Stimulated activated CD8-positive, alpha-beta memory T cell treated with anti-CD3 and anti-CD28 coated beads, Interleukin-7, amount 100 ng/mL, for 24 hours (primary cell): ENCODE measurements at regions not wholly inside any gene's neighbourhood (a gene's known extent, or its start where the extent isn't known, plus 50 kb on each side); places are given as distances from the start of the nearest gene placed in this dataset.

Experiments used
- DNase-seq: peaks from one replicate; pipeline ENCODE4 v3.0.0-alpha.2; 2020; ENCODE audit warnings: low read depth

DNA sequence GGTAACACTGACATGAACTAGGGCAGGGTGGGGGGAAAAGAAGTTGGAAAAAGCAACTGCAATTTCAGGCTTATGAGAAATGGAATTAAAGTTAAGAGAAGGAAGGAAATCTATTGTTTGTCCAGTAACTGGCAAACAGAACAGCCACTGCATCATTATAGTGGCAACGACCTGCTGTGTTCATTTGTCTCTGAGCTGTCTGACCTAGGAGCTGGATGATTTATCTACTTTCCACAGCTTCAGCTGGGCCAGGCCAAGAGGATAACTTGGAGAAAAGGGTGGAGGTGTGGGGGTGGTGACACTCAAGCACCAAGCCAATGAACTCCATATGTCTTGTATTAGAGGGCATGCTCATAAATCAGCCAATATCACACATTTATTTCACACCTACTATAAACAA, 291.5 kb upstream of the KLHL29 start:
- DNase-seq: no peak

DNA sequence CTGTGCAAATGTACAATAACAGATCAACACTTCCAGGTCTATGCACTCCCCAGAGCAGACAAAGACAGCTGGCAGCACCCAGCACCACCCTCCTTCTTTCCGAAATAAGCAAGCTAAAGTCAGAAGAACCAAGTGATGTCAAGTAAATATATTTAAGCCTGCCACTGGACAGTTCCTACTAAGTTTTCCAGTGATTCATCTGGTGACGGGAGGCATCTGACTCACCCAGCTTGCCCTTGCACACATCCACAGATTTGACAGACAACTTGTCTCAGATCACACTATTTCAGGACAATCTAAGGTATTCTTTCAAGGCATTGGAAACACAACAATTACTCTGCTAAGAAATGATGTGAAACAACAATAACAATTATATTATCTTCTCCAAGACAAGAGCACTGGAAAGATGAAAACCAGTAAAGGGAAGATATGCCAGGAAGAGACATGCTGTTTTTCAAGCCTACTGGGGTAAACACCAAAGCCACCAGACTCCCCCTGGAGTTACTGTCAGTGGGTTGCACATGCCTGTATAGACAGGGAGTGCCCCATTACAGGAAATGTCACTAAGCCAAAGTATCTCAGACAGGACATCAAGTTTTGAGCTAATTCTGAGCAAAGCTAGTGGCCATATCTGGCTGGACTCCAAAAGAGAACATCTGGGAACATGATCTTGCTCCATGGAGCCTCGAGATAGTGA, 287.9 kb upstream of the KLHL29 start:
- no peak for DNase-seq

DNA sequence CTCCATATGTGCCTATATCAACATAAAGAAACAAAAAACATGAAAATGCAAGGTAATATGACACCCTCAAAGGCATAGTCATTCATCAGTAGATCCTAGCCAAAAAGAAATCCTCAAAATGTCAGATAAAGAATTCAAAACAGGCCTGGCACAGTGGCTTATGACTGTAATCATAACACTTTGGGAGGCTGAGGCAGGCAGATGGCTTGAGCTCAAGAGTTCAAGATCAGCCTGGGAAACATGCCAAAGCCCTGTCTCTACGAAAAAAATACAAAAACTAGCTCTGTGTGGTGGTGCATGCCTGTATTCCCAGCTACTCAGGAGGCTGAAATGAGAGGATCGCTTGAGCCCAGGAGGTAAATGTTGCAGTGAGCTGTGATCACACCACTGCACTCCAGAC, 284.6 kb upstream of the KLHL29 start:
- no peak for DNase-seq

- DNase-seq: no peak
These were observed 278.7 kb upstream of the KLHL29 start for GRCh38 chr2:23106242-23106785.

- no peak for DNase-seq
These were observed 277.5 kb upstream of the KLHL29 start for GRCh38 chr2:23107327-23107941.

DNA sequence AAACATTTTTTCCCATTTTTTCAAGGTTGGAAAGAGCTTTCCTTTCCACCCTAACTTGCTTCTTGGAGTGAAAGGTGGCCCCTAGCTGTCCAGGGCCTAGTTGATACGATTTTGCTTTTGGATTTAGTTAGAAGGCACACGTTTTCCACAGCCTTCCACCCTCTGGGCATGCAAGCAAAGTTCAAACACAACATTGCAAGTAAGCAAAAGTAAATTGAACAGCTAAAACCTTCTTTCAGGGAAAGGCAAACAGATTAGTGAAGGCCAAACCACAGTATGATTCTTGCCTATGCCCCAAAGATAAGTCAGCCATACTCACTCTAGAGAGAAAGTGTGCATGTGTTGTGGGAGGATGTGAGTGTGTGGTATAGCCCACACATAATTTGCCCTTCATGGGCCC, 273.7 kb upstream of the KLHL29 start:
- no peak for DNase-seq

- no peak for DNase-seq
These were observed 272.5 kb upstream of the KLHL29 start for GRCh38 chr2:23112517-23112916.

- no peak for DNase-seq
These were observed 270.7 kb upstream of the KLHL29 start for GRCh38 chr2:23114299-23114698.

DNA sequence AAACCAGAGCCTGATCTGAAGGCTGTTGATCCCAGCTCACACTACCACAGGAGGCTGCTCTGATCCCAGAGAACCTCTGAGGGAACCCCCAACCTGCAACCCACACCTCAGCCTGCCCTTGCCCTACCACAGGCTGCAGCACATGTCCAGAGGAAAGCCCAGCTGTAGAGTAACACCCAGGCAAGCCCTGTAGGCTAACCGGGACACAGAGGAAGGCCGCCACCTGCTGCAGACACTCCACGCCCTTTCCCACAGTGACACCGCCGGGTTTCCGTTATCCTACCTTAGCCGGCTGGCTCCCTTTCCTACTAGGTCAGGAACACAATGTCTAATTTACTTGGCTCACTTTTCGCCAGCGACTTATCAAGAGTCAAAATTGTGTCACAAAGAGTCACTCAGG, 266.7 kb upstream of the KLHL29 start:
- DNase-seq: no peak

DNA sequence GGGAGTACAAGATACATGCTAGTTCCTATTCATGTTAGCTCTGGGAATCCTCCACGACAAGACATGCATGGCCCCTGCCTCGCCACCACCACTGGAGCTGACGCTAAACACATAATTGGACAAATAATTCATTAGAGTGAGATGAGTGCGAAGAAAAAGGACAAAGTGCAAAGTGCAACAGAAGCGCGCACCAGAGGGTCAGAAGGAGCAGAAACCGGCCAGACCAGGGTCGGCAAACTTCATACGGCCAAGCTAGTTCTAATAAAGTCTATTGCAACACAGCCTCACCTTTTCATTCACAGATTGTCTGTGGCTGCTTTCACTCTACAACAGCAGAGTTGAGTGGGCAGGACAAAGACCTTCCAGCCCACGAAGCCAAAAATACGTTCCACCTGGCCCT, 266.1 kb upstream of the KLHL29 start:
- DNase-seq: no peak

DNA sequence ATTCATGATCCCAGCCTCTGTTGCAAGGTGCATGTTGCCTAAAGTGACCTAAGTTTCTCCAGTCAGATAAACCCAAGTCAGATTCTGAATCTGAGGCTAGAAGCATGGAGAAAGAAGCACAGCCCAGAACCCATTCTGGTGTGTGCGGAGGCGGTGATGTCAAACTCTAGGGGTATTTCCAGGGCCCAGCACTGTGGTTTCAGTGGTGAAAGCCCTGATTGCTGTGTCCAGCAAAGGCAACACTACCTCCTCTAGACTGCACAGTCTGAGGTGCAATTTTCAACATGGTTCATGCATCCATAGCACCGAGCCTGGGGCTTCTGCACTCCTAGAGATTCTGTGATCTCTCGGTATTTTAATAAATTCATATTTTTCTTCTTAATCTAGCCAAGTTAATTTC, 264.8 kb upstream of the KLHL29 start:
- DNase-seq: no peak

GRCh38 chr2:23121968-23122648, 262.9 kb upstream of the KLHL29 start:
- DNase-seq: no peak

GRCh38 chr2:23122681-23123215, 262.2 kb upstream of the KLHL29 start:
- DNase-seq: no peak

DNA sequence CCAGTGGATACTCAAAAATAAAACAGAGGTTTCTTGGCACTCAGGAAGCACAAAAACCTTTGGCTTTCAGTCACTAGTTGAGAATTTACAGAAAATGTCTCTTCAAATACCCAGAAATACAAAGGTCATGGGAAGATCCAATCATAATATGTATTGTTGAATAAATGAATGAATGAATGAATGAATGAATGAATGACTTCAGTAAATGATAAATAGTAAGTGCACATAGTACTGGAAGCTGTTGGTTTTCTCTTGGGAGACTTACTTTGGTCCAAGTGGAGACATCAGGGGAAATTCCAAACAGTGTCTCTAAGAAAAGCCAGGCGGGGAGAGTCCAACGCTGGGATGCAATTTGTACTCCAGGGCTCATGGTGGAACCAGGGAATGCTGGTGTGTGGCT, 261.3 kb upstream of the KLHL29 start:
- no peak for DNase-seq

- no peak for DNase-seq
These were observed 260.7 kb upstream of the KLHL29 start for GRCh38 chr2:23124214-23124750.

- no peak for DNase-seq
These were observed 257.5 kb upstream of the KLHL29 start for GRCh38 chr2:23127465-23127864.

GRCh38 chr2:23128684-23129292, 256.2 kb upstream of the KLHL29 start:
- no peak for DNase-seq

GRCh38 chr2:23131066-23131575, 253.9 kb upstream of the KLHL29 start:
- no peak for DNase-seq

DNA sequence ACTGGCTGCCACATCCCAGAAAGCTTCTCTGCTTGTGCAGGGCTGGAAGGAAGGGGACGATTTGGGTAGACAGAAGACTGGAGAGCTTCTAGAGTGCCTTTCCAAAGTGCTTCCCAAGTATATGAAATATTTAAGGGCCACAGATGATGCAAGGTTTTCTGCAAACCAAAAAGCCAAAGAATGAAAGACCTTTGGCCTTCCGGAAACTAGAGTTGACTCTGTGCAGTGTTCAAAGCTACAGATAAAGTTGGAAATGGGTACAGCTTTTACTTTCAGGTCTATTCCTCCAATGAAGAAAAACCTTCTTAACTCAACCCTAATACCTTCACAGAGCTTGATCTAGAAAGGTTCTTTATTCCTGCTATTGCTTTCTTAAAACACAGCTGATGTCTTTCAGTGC, 253.0 kb upstream of the KLHL29 start:
- no peak for DNase-seq

DNA sequence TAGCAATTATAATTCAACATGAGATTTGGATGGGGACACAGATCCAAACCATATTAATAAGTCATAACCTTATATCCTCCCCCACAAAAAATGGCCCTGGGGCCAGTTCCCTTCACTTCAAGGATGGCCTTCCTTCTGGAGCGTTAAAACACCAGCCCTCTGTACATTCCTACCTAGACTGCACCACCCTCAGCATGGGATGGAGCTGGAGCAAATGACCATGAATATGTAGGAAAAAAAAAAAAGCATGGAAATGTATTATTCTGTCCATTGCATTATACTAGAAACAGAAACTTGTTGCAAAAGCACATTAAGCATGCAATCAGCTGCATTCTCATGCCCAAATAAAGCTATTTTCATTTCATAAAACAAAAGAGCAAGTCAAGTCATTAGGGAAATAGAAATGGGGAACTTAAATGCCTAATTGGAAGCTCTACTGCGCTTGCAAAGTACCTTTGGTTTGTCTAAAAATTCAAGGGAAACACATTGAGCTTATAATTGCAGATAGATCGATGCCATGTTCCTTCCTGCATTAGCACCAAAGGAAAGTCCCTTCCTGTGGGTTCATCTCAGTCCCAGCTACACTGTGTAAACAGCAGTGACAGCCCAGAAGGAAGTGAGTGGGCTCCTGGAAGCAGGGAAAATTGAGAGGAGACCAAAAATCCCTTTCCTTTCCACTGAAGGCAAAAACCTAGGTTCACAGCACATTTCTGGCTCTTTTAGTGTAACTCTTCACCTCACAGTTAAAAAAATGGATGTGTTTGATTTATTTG, 252.0 kb upstream of the KLHL29 start:
- DNase-seq: no peak

- no peak for DNase-seq
These were observed 250.3 kb upstream of the KLHL29 start for GRCh38 chr2:23134726-23135125.
